OCI-LY1 (cell line): ENCODE measurements at regions not wholly inside any gene's neighbourhood (a gene's known extent, or its start where the extent isn't known, plus 50 kb on each side); places are given as distances from the start of the nearest gene placed in this dataset.

ENCODE experiments used
- H2AFZ ChIP-seq: fragments of 200-600 bp; sonication (generic), shearing (Covaris generic); 2 replicates; pipeline ENCODE4 v1.6.0; 2014; ENCODE audit warnings: antibody characterized with exemption, mild to moderate bottlenecking, low read length
- H3F3A ChIP-seq: fragments of 200-600 bp; sonication (generic), shearing (Covaris generic); 2 replicates; pipeline ENCODE4 v1.6.0; 2014; ENCODE audit warnings: mild to moderate bottlenecking, antibody characterized with exemption, low read length, moderate library complexity; ENCODE audit not compliant: insufficient read depth
- H3K27ac ChIP-seq: fragments of 200-600 bp; sonication (generic); 2 replicates; pipeline ENCODE4 v1.5.1; 2014; ENCODE audit warnings: low read length, mixed run types, mild to moderate bottlenecking, low read depth; ENCODE audit not compliant: poor library complexity, severe bottlenecking
- H3K27me3 ChIP-seq: fragments of 200-600 bp; sonication (generic); 2 replicates; pipeline ENCODE4 v1.6.0; 2014; ENCODE audit warnings: antibody characterized with exemption, mild to moderate bottlenecking, low read length, moderate library complexity; ENCODE audit not compliant: insufficient read depth
- H3K36me3 ChIP-seq: fragments of 200-600 bp; sonication (generic); 2 replicates; pipeline ENCODE4 v1.6.1; 2014; ENCODE audit warnings: mild to moderate bottlenecking, antibody characterized with exemption, low read length, moderate library complexity, mixed read lengths; ENCODE audit not compliant: insufficient read depth
- H3K4me1 ChIP-seq: fragments of 200-600 bp; sonication (generic); 2 replicates; pipeline ENCODE4 v1.5.1; 2014; ENCODE audit warnings: mild to moderate bottlenecking, low read length, moderate library complexity; ENCODE audit not compliant: insufficient read depth, severe bottlenecking
- H3K4me2 ChIP-seq: fragments of 200-600 bp; sonication (generic), shearing (Covaris generic); 2 replicates; pipeline ENCODE4 v1.6.1; 2014; ENCODE audit warnings: low read length
- H3K4me3 ChIP-seq: fragments of 200-600 bp; sonication (generic); 2 replicates; pipeline ENCODE4 v1.5.1; 2014; ENCODE audit warnings: low read length, low read depth, mild to moderate bottlenecking, mixed read lengths; ENCODE audit not compliant: poor library complexity, severe bottlenecking
- H3K79me2 ChIP-seq: fragments of 200-600 bp; shearing (Covaris generic); 2 replicates; pipeline ENCODE4 v1.6.1; 2016; ENCODE audit warnings: mixed run types, low read length, mixed read lengths; ENCODE audit not compliant: insufficient read depth
- H3K9ac ChIP-seq: fragments of 200-600 bp; sonication (generic), shearing (Covaris generic); 2 replicates; pipeline ENCODE4 v1.6.1; 2014; ENCODE audit warnings: mild to moderate bottlenecking, low read length, mixed read lengths
- H3K9me2 ChIP-seq: fragments of 200-600 bp; sonication (generic), shearing (Covaris generic); 2 replicates; pipeline ENCODE4 v1.6.1; 2014; ENCODE audit warnings: low read depth, mild to moderate bottlenecking, low read length, mixed read lengths
- H3K9me3 ChIP-seq: fragments of 200-600 bp; shearing (Covaris generic); 2 replicates; pipeline ENCODE4 v1.6.1; 2014; ENCODE audit warnings: low read length, mixed read lengths
- H4K20me1 ChIP-seq: fragments of 200-600 bp; sonication (generic), shearing (Covaris generic); 2 replicates; pipeline ENCODE4 v1.6.0; 2016; ENCODE audit warnings: mild to moderate bottlenecking, low read length; ENCODE audit not compliant: insufficient read depth
- EZH2 ChIP-seq: fragments of 200-600 bp; sonication (generic), shearing (Covaris generic); IDR thresholded peaks from 2 replicates; pipeline ENCODE4 v1.8.0; 2017; ENCODE audit warnings: borderline replicate concordance, mixed run types, mild to moderate bottlenecking, antibody characterized with exemption, low read length, moderate library complexity, mixed read lengths
- TF ChIP-seq, protein P1 (sequence below): fragments of 200-600 bp; sonication (generic), shearing (Covaris generic); IDR thresholded peaks from 2 replicates; pipeline ENCODE4 v1.5.1; 2017; ENCODE audit warnings: mild to moderate bottlenecking, antibody characterized with exemption, low read length, moderate library complexity, mixed read lengths

DNA sequence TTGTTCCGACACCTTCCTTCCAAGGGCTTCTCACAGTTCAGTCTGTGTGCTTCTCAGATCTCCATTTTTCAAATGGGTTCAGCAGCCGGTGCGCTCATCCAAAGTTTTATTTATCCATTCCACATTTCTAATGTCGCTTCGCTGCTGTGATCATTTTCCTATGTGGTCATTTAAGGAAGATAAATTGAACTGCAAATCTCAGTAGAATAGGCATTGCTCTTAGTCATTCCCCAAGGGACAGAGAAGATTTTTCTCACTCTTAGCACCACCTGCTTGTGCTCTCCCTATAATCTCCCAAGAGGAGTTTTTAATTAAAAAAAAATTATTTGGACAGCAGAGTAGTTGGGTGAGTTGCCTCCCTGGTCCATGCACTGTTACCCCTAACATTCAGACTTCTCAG is 278.9 kb upstream of the GATB start:
- Histone ChIP-seq H4K20me1 (no peaks in the 10 kb centered on the region), H3K79me2 (no peaks in the 10 kb centered on the region)

DNA sequence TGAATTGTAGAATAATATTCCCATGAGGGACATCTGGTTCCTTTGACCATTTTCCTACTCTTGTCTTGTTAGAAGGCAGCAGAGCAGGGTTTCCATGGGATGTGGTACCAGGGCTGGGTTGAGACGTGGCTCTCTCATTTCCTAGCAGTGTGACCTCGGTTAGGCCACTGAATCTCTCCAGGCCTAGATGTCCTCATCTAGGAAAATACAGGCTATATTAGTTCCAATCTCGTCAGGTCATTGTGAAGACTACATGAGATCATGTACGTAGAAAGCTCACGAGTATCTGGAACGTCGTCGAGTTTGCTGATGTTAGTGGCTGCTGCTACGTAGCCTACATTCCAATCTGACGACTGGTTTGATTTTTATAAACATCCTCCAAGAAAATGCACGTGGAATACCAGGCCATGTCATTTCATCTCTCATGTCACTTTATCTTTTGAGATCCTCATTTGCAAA is 278.2 kb upstream of the GATB start:
- H4K20me1 ChIP-seq, result no peaks in the 10 kb centered on the region

More for the DNA sequence above, 278.9 kb upstream of the GATB start:
- no peak overlapping the region for H3K4me3 ChIP-seq
- H3K27ac ChIP-seq, result no peak overlapping the region
- no peak for TF ChIP-seq EZH2
- TF ChIP-seq, protein P1, sequence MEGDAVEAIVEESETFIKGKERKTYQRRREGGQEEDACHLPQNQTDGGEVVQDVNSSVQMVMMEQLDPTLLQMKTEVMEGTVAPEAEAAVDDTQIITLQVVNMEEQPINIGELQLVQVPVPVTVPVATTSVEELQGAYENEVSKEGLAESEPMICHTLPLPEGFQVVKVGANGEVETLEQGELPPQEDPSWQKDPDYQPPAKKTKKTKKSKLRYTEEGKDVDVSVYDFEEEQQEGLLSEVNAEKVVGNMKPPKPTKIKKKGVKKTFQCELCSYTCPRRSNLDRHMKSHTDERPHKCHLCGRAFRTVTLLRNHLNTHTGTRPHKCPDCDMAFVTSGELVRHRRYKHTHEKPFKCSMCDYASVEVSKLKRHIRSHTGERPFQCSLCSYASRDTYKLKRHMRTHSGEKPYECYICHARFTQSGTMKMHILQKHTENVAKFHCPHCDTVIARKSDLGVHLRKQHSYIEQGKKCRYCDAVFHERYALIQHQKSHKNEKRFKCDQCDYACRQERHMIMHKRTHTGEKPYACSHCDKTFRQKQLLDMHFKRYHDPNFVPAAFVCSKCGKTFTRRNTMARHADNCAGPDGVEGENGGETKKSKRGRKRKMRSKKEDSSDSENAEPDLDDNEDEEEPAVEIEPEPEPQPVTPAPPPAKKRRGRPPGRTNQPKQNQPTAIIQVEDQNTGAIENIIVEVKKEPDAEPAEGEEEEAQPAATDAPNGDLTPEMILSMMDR, result no peak
- H3K9me3 ChIP-seq, result no peaks in the 10 kb centered on the region
- H3F3A ChIP-seq, result no peaks in the 10 kb centered on the region
- H3K4me1 ChIP-seq, result no peaks in the 10 kb centered on the region
- no peaks in the 10 kb centered on the region for H3K27me3 ChIP-seq
- H3K36me3 ChIP-seq, result no peaks in the 10 kb centered on the region
- H3K4me2 ChIP-seq, result no peak overlapping the region
- no peak overlapping the region for H2AFZ ChIP-seq
- no peak overlapping the region for H3K9ac ChIP-seq
- H3K9me2 ChIP-seq, result no peaks in the 10 kb centered on the region

DNA sequence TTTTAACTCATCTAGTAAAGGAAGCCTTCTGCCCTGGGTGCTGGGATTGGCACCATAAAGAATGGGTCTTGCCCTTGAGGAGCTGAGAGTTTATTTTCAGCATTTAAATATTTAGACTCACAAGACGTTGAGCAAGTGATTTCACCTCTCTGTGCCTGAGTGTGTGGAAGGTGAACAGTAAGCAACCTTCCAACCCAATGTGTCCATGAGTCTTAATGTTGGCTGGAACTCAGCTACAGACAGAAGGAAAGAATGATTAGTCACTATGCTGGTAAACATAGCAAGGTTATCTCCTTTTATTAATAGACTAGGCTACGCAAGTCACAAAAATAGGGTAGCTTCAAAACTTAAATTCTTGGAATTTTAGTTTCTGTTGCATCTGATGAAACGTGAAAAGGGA is 277.4 kb upstream of the GATB start:
- Histone ChIP-seq H3K36me3 (no peaks in the 10 kb centered on the region), H3K27ac (no peak overlapping the region), H3K9ac (no peak overlapping the region)

More for the DNA sequence above, 278.2 kb upstream of the GATB start:
- no peak overlapping the region for H3K4me3 ChIP-seq
- H3K36me3 ChIP-seq, result no peaks in the 10 kb centered on the region
- no peak overlapping the region for H3K27ac ChIP-seq
- no peak overlapping the region for H3K4me2 ChIP-seq
- H3F3A ChIP-seq, result no peaks in the 10 kb centered on the region
- no peaks in the 10 kb centered on the region for H3K9me2 ChIP-seq
- H2AFZ ChIP-seq, result no peak overlapping the region
- H3K9ac ChIP-seq, result no peak overlapping the region
- H3K9me3 ChIP-seq, result no peaks in the 10 kb centered on the region
- no peaks in the 10 kb centered on the region for H3K27me3 ChIP-seq
- TF ChIP-seq, protein P1, result no peak
- no peak for TF ChIP-seq EZH2
- H3K79me2 ChIP-seq, result no peaks in the 10 kb centered on the region
- H3K4me1 ChIP-seq, result no peaks in the 10 kb centered on the region

More for the DNA sequence above, 277.4 kb upstream of the GATB start:
- TF ChIP-seq, protein P1, result no peak
- TF ChIP-seq EZH2, result no peak
- no peaks in the 10 kb centered on the region; the same call in 1 of the 2 replicates for H3K27me3 ChIP-seq
- no peaks in the 10 kb centered on the region for H3K4me1 ChIP-seq
- no peak overlapping the region for H3K4me3 ChIP-seq
- no peaks in the 10 kb centered on the region for H3F3A ChIP-seq
- no peaks in the 10 kb centered on the region for H3K9me2 ChIP-seq
- no peak overlapping the region for H3K4me2 ChIP-seq
- H4K20me1 ChIP-seq, result no peaks in the 10 kb centered on the region
- no peak overlapping the region for H2AFZ ChIP-seq
- H3K9me3 ChIP-seq, result no peaks in the 10 kb centered on the region
- no peaks in the 10 kb centered on the region for H3K79me2 ChIP-seq
